Spleen (tissue), 11 donors: ENCODE measurements at regions not wholly inside any gene's neighbourhood (a gene's known extent, or its start where the extent isn't known, plus 50 kb on each side); places are given as distances from the start of the nearest gene placed in this dataset.

ENCODE experiments used
- DNase-seq: peaks from one replicate; pipeline ENCODE4 v3.0.0-alpha.2; 2020
- H3K27ac ChIP-seq, 8 donors: fragments of 200-600 bp; sonication (generic) in 7 of 8; 1 replicate in 4 of 8; 2 replicates in 4 of 8; pipeline versions ENCODE4 v1.5.0 to v1.8.0; 2016 to 2021; ENCODE audit warnings: inconsistent platforms in 4 of 8, mild to moderate bottlenecking in 4 of 8, moderate library complexity in 1 of 8
- H3K27me3 ChIP-seq, 7 donors: fragments of 200-600 bp; sonication (generic) in 6 of 7; replicated peaks in 1 of 7; 1 replicate in 4 of 7; 2 replicates in 3 of 7; pipeline versions ENCODE4 v1.5.0 to v1.8.0; 2016 to 2021; ENCODE audit warnings: inconsistent platforms in 3 of 7, mild to moderate bottlenecking in 1 of 7
- H3K36me3 ChIP-seq, 6 donors: fragments of 200-600 bp; sonication (generic) in 5 of 6; 1 replicate in 4 of 6; 2 replicates in 2 of 6; pipeline versions ENCODE4 v1.5.0 to v1.8.0; 2016 to 2021; ENCODE audit warnings: inconsistent platforms in 2 of 6
- H3K4me1 ChIP-seq, 6 donors: fragments of 200-600 bp; sonication (generic) in 5 of 6; 1 replicate in 3 of 6; 2 replicates in 3 of 6; pipeline versions ENCODE4 v1.5.0 to v1.8.0; 2016 to 2021; ENCODE audit warnings: inconsistent platforms in 3 of 6
- H3K4me3 ChIP-seq, 8 donors: fragments of 200-600 bp; sonication (generic) in 7 of 8; 1 replicate in 4 of 8; 2 replicates in 4 of 8; pipeline versions ENCODE4 v1.5.0 to v1.8.0; 2016 to 2021; ENCODE audit warnings: inconsistent platforms in 4 of 8, mild to moderate bottlenecking in 4 of 8, moderate library complexity in 2 of 8
- H3K9me3 ChIP-seq, 8 donors: fragments of 200-600 bp; sonication (generic) in 7 of 8; 1 replicate in 4 of 8; 2 replicates in 4 of 8; pipeline versions ENCODE4 v1.5.0 to v1.8.0; 2016 to 2021; ENCODE audit warnings: inconsistent platforms in 4 of 8
- CTCF ChIP-seq, 11 experiments: fragments of 200-600 bp in 7 of 11; fragments of 450-650 bp in 4 of 11; sonication (generic) in 4 of 11; IDR thresholded peaks in 8 of 11; conservative IDR thresholded peaks in 3 of 11; 1 replicate in 7 of 11; 2 replicates in 4 of 11; pipeline versions ENCODE4 v1.4.0 to v1.8.0; 2016 to 2021; ENCODE audit warnings: antibody characterized with exemption in 11 of 11, inconsistent platforms in 4 of 11, mild to moderate bottlenecking in 1 of 11
- POLR2A ChIP-seq, 3 donors: fragments of 450-650 bp; IDR thresholded peaks; one replicate each; pipeline ENCODE4 v1.5.1; 2017; ENCODE audit warnings: antibody characterized with exemption in 3 of 3, mild to moderate bottlenecking in 1 of 3
- POLR2AphosphoS5 ChIP-seq, 3 donors: sonication (generic); formaldehyde crosslinking; IDR thresholded peaks; one replicate each; pipeline ENCODE4 v1.5.1; 2017; ENCODE audit warnings: antibody characterized with exemption in 3 of 3
- WGBS, 5 donors: extraction: QIAGEN DNeasy Blood & Tissue Kit in 3 of 5; methylation state at CpG; one replicate each; pipeline versions ENCODE4 v1.1.5 to v1.1.7; 2013 to 2018; 5-methylcytosine and 5-hydroxymethylcytosine counted together
- intact Hi-C: fragments of 100-400 bp; cut with DNase I; formaldehyde crosslinking; loops from one replicate; pipeline ENCODE4 v1.15.0; 2023; ENCODE audit warnings: low total_unique reads
- donor health status: healthy with polysubstance abuse.
- donor health status: DM: no; HTN: no; CAD: no; lungs with moderate emphysema.
- donor health status: DM: no; HTN: no; CAD: no.
- donor health status: Bipolar disorder and iron deficiency.
- donor health status: healthy.
- donor health status: DM: no; HTN: no; CAD: no.
- donor health status: DM: yes; HTN: yes; CAD: no.

DNA sequence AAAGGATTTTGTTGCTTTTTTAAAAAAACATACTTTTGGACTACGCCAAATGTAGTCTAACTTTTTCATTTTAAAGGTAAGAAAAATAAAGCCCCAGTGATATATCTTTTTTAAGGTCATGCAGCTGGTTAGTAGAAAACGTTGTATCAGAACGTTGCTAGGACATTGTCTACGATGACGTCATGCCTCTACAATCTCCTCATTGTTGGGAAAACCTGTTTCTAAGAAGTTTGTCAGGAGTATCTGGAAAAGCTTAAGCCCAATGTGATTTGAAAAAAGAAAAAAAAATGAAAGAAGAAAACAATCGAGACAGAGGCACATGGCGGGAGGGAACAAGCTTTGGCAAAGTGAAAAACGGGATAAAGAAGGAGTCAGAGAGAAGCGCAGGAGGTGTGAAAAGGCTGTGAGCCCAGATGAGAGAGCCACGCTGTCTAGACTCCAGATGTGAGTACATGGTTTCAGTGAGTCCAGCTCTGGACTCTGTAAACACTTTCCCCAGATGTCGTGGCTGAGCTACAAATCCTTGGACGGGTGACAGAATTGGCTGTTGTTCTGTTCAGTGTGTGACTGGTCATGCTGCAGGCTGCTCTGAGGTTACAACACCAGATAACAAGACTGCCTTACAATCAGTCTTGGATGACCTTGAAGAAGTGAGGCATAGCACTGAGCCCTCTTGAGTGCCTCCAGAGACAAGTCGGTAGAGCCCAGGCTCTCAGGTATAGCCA is 656.7 kb upstream of the ID4 start:
- intact Hi-C loops: no loop called here
- Histone ChIP-seq H3K9me3 (peaks cover 0 to 46% (median 20%) of the 10 kb centered on the region in 8 donors), H3K27ac (no peak overlapping the region), H3K36me3 (no peaks in the 10 kb centered on the region), H3K4me1 (no peaks in the 10 kb centered on the region), H3K4me3 (no peak overlapping the region), H3K27me3 (no peaks in the 10 kb centered on the region)
- DNase-seq: no peak
- TF ChIP-seq POLR2A (IDR thresholded peaks at IDR 0.05) (no peak), CTCF (IDR thresholded peaks at IDR 0.05 in 8 of 11, conservative IDR thresholded peaks at IDR 0.05 in 3 of 11) (no peak), POLR2AphosphoS5 (IDR thresholded peaks at IDR 0.05) (no peak)
- 67 to 84% (median 69%) methylated on average over 12 to 13 of the region's 13 CpGs for WGBS, 5 donors

DNA sequence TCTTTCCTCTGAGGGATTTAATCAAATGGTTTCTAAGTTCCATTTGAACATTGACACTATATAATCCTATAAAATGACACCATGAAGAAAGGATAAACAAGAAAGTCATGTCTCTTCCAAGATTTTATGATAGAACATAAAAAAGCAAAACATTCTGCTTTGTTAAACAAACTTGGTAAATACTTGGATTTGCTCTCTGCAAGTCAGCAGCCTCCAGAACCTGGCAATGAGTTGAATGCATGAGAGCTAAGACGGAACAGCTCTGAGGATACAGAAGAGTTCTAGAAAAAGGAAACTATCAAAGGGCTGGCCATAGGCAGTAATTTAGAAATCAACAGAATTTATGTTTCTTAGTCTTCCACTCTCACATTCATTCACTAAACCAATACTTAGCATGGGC is 656.0 kb upstream of the ID4 start:
- no peak overlapping the region for H3K27ac ChIP-seq
- H3K36me3 ChIP-seq: no peaks in the 10 kb centered on the region
- H3K4me3 ChIP-seq: no peak overlapping the region
- no peaks in the 10 kb centered on the region for H3K4me1 ChIP-seq
- intact Hi-C loops: no loop called here
- TF ChIP-seq CTCF (IDR thresholded peaks at IDR 0.05 in 8 of 11, conservative IDR thresholded peaks at IDR 0.05 in 3 of 11): no peak
- TF ChIP-seq POLR2A (IDR thresholded peaks at IDR 0.05): no peak
- TF ChIP-seq POLR2AphosphoS5 (IDR thresholded peaks at IDR 0.05): no peak
- peaks cover 0 to 46% (median 20%) of the 10 kb centered on the region in 8 donors for H3K9me3 ChIP-seq
- no peaks in the 10 kb centered on the region for H3K27me3 ChIP-seq
- WGBS, 5 donors: 80 to 95% (median 90%) methylated on average over 1 of the region's 1 CpG
- no peak for DNase-seq

DNA sequence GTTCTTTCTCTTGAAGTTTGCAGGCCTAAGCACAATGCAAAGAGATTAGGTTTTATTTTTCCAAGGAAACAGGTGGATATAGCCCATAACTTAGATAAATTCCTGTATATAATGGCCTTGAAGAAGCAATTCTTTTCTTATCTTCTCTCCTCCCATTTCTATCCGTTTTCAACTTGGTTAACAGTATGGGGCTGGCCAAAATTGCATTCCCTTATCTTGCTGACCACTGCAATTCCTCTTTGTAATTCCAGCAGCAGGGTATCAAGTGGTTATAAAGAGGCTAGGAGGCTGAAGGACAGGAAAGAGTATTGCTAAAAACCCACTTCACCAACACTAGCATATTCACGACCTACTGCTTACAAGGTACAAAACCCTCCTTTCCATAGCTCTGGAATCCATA is 643.5 kb upstream of the ID4 start:
- no peaks in the 10 kb centered on the region for H3K36me3 ChIP-seq
- no peaks in the 10 kb centered on the region for H3K4me1 ChIP-seq
- no peak for TF ChIP-seq POLR2A (IDR thresholded peaks at IDR 0.05)
- TF ChIP-seq CTCF (IDR thresholded peaks at IDR 0.05 in 8 of 11, conservative IDR thresholded peaks at IDR 0.05 in 3 of 11): no peak
- H3K27ac ChIP-seq: no peak overlapping the region
- 25 to 45% (median 34%) methylated on average over 2 of the region's 2 CpGs for WGBS, 5 donors
- H3K9me3 ChIP-seq: peaks cover 0 to 26% (median 6%) of the 10 kb centered on the region in 8 donors
- no peaks in the 10 kb centered on the region for H3K27me3 ChIP-seq
- no peak for DNase-seq
- intact Hi-C loops: no loop called here
- H3K4me3 ChIP-seq: no peak overlapping the region

DNA sequence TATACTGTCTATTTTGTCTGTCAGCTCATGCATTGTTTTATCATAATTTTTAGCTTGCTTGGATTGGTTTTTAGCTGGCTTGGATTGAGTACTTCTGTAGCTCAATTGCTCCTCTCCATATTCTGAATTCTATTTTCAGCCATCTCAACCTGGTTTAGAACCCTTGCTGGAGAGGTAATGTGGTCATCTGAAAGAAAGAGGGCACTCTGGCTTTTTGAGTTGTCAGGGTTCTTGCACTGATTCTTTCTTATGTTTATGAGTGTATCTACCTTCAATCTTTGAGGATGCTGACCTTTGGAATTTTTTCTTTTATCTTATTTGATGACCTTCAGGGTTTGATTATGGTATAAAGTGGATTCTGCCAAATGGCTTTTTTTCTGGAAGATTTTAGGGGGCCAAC is 632.7 kb upstream of the ID4 start:
- Histone ChIP-seq H3K27me3 (no peaks in the 10 kb centered on the region), H3K4me1 (no peaks in the 10 kb centered on the region), H3K36me3 (no peaks in the 10 kb centered on the region), H3K4me3 (no peak overlapping the region), H3K27ac (no peak overlapping the region), H3K9me3 (peaks cover 0 to 45% (median 14%) of the 10 kb centered on the region in 8 donors)
- intact Hi-C loops: no loop called here
- DNase-seq: no peak
- TF ChIP-seq POLR2AphosphoS5 (IDR thresholded peaks at IDR 0.05) (no peak), CTCF (IDR thresholded peaks at IDR 0.05 in 8 of 11, conservative IDR thresholded peaks at IDR 0.05 in 3 of 11) (no peak), POLR2A (IDR thresholded peaks at IDR 0.05) (no peak)
